ENCODE measurements at regions not wholly inside any gene's neighbourhood (a gene's known extent, or its start where the extent isn't known, plus 50 kb on each side); places are given as distances from the start of the nearest gene placed in this dataset.

GRCh38 chr2:2935445-2936149 is 442.0 kb downstream of the EIPR1 start:
- DNase-seq (ENCODE audit: insufficient read length, low spot score) = no peak
- no peak for FAIRE-seq

DNA sequence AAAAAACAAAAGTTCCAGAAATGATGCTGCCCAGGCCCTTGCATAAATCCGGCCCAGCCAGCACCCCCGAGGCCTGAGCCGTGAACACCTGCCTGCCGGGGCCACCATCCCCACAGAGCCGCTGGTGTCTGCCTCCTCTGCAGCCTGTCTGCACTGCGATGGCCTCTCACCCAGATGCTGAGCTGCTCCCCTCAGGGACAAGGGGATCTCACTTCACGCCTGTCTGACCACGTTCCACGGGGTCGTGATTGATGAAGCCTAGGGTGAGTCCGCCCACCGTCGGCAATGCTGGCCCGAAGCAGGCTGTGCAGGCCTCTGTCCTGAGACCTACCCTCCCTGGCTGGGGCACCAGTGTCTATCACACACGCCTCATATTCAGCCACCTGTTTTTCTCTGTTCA is 444.2 kb downstream of the EIPR1 start:
- FAIRE-seq = no peak
- no peak for DNase-seq (ENCODE audit: insufficient read length, low spot score)

DNA sequence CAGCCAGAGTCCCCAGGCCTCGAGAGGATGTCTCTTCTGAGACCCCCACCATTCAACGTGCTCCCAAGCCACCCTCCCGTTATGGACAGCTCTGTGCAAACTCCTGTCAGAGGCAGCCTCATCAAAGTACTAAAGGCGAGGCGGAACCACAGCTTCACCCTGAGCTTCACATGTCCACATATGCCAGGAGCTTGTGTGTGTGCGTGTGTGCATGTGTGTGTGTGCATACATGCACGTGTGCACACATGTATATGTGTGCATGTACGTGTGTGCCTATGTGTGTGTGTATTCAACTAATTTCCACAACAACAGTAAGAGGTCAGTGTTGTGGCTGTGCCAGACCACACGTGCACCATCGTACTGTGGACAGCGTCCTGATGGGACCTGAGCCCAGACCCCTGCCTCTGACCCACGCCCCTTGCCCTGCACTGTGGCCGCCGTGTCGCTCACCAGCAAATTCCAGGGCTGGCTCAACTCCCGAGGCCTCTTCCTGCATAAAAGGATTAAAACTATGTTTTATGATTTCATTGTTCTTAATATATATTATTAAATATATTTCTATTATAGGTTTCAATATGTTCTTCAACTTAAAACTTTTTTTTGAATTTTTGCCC is 444.8 kb downstream of the EIPR1 start:
- DNase-seq (ENCODE audit: insufficient read length, low spot score) (no peak), FAIRE-seq (no peak)

DNA sequence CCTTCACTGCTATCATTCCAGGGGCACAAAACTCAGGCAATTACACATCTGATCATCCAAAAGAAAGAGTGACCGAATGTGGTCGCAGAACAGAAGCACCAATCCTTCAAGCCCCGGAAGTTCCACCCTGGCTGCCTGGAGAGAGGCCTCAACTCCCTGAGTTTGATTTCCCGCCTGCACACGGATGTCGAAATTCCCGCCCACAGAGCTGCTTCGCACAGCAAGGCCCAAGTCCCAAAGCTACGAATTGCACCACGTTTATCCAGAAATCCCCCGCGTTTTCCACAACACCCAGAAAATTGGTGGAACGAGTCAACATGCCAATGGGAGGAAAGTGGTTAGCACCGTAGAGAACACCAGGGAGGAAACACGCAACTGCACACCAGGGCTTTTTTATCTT is 445.4 kb downstream of the EIPR1 start:
- FAIRE-seq (no peak), DNase-seq (ENCODE audit: insufficient read length, low spot score) (no peak)

- no peak for DNase-seq (ENCODE audit: insufficient read length, low spot score)
- FAIRE-seq = no peak
Measured at GRCh38 chr2:2931318-2932075, 446.1 kb downstream of the EIPR1 start.

DNA sequence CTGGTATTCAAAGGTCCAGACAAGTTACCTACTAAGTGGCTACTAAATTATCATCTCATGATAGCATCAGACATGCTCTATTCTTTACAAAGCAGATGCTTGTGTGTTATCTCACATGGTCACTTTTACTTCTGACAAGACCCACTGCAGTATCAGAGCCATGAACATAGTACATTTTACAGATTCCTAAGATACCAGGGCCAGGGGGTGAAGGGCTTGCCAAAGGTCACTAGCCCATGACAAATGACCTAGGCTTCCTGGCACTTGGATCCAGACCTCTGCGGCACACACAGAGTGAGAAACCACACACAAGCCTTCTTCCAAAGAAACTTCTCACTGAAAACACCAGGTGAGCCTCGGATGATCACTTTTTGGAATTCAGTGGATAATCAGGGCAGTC is 446.8 kb downstream of the EIPR1 start:
- FAIRE-seq = no peak

GRCh38 chr2:2926858-2927175 is 450.8 kb downstream of the EIPR1 start:
- no peak for DNase-seq (ENCODE audit: insufficient read length, low spot score)
- FAIRE-seq = peak; percentile 78

More for the DNA sequence above, 446.8 kb downstream of the EIPR1 start:
- no peak for DNase-seq (ENCODE audit: insufficient read length, low spot score)

GRCh38 chr2:2926009-2926857 is 451.4 kb downstream of the EIPR1 start:
- no peak for FAIRE-seq

DNA sequence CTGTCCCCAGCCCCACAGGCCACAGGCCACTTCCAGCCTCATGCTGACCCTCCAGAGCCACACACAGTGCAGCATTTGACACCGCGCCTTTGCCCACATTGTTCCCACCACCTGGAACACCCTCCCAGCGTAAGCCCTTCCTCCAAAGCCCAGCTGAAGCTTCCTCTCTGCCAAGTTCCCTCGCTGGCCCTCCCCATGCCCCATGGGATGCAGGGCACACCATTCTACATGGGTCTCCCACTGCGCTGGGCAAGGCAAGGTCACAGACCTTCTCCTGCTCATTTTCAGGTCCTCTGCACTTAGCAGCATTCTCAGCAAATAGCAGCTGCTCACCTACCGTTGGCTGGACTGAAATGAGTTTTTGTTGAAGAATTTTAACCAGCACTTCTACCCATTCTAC is 455.5 kb downstream of the EIPR1 start:
- DNase-seq (ENCODE audit: insufficient read length, low spot score) = no peak
- FAIRE-seq = no peak

More at GRCh38 chr2:2926009-2926857, 451.4 kb downstream of the EIPR1 start:
- no peak for DNase-seq (ENCODE audit: insufficient read length, low spot score)

DNA sequence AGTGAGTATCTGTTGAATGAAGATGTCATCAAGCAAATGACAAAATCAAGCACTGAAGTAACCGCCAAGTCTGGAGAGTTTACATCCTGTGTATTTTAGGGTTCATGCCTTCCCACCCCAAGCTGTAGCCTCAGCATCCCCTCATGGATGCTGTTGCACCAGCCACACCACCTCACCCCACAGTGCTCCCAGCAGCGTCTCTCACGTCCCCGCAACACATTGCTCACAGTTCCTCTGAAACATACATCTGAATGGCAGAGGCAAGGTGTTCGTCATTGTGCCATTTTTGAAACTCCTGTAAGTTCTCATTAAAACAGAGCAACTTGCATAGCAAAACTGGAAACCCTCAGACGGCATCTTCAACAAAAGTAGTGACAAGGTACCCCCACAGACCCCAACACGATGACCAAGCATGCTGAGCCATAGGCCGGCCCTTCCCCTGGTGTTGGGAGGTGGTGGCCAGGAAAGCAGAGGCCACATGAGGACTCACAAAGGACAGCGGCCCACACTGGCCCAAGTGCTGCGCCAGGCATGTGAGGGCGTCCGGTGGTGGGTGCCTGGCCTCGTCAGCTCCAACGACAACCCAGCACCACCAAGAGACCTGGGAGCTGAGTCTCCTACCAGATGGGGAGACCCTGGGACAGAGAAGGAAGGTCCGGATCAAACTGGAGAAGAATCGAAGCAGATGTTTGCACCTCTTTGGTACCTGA is 456.5 kb downstream of the EIPR1 start:
- DNase-seq (ENCODE audit: insufficient read length, low spot score) = no peak

GRCh38 chr2:2919574-2920365 is 457.8 kb downstream of the EIPR1 start:
- DNase-seq (ENCODE audit: insufficient read length, low spot score) = no peak
- FAIRE-seq = no peak

More for the DNA sequence above, 456.5 kb downstream of the EIPR1 start:
- FAIRE-seq = no peak

GRCh38 chr2:2919026-2919425 is 458.6 kb downstream of the EIPR1 start:
- DNase-seq (ENCODE audit: insufficient read length, low spot score) (no peak), FAIRE-seq (no peak)

- FAIRE-seq (no peak), DNase-seq (ENCODE audit: insufficient read length, low spot score) (no peak)
Measured at GRCh38 chr2:2916621-2917020, 461.0 kb downstream of the EIPR1 start.

DNA sequence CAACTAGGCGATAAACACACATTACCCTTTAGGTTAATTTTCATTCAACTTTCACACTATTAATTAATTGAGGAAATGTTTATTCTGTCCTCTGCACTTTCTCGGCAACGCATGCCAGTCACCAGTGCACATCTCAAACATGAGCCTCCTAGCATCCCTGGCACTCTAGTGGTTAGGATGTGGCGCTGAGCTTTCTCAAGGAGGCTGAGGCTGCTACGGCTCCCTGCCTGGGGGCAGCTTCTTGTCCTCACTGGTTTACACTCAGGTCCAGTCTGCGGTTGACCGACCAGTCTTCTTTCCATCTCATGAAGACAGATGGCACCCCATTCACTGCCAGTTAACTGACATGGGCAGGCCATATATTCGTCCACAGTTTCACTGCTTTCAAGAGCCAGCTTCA is 463.4 kb downstream of the EIPR1 start:
- DNase-seq (ENCODE audit: insufficient read length, low spot score) = no peak
- FAIRE-seq = no peak

DNA sequence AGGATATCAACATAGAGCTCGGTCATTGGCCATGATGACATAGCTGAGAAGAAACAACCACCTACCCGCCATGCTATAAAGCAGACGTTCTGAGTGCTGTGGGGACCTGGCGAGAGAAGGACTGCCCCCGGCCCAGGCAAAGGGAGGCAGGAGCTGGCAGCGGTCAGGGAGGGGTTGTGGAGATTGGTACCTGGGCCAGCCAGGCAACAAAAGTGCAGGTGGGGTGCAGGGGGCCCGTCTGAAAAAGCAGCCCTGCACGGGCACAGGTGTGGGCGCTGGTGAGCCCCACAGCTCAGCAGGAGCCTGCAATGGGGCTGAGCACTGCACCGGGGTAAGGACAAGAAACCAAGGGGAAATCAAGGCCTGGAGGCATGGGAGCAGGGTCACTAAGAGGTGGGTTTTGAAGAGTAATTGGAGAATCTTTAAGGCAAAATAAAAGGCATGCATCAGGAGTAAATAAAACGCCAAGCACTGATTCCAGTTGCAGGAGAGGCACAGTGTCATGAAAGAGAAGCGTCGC is 464.0 kb downstream of the EIPR1 start:
- DNase-seq (ENCODE audit: insufficient read length, low spot score) (no peak), FAIRE-seq (no peak)

GRCh38 chr2:2912731-2913130 is 464.9 kb downstream of the EIPR1 start:
- FAIRE-seq = no peak
- no peak for DNase-seq (ENCODE audit: insufficient read length, low spot score)

GRCh38 chr2:2912293-2912692 is 465.3 kb downstream of the EIPR1 start:
- DNase-seq (ENCODE audit: insufficient read length, low spot score) = no peak
- FAIRE-seq = no peak

DNA sequence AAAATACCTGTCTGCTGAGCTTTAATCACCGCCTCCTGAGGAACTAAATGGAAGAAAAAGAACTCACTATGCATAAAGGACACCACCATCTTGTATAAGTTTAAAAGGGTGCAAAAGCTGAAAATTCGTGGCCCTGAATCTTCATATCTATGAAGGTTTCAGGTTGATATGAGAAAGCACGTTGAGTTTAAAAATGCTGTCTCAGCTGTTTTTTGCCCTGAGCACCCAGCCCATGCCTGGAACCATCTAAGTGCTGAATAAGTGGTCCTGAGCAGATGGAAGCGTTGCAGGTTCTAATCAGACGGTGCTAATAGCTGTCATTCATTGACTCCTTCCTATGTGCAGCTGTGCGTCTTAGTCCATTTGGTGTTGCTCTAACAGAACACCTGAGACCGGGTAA is 467.4 kb downstream of the EIPR1 start:
- FAIRE-seq = no peak
- no peak for DNase-seq (ENCODE audit: insufficient read length, low spot score)

Data from GM19239 (cell line).